Hepatocyte (in vitro differentiated cells): ENCODE measurements at regions not wholly inside any gene's neighbourhood (a gene's known extent, or its start where the extent isn't known, plus 50 kb on each side); places are given as distances from the start of the nearest gene placed in this dataset.

ENCODE experiments used
- DNase-seq: peaks from one replicate; pipeline ENCODE4 v3.0.0-alpha.2; 2016; ENCODE audit warnings: low spot score
- H2AFZ ChIP-seq: fragments of 200-600 bp; sonication (generic); 2 replicates; pipeline ENCODE4 v1.6.0; 2016; ENCODE audit warnings: antibody characterized with exemption, mild to moderate bottlenecking
- H3K27ac ChIP-seq: fragments of 200-600 bp; sonication (generic); 2 replicates; pipeline ENCODE4 v1.5.1; 2016; ENCODE audit warnings: mild to moderate bottlenecking
- H3K27me3 ChIP-seq: fragments of 200-600 bp; sonication (generic); 2 replicates; pipeline ENCODE4 v1.6.1; 2016
- H3K36me3 ChIP-seq: fragments of 200-600 bp; sonication (generic); replicated peaks from 2 replicates; pipeline ENCODE4 v1.5.1; 2016; ENCODE audit warnings: low read depth; ENCODE audit not compliant: insufficient read depth
- H3K4me1 ChIP-seq: fragments of 200-600 bp; sonication (generic); 2 replicates; pipeline ENCODE4 v1.5.1; 2016; ENCODE audit warnings: mild to moderate bottlenecking, moderate library complexity; ENCODE audit not compliant: insufficient read depth
- H3K4me2 ChIP-seq: fragments of 200-600 bp; sonication (generic); 2 replicates; pipeline ENCODE4 v1.6.0; 2016
- H3K4me3 ChIP-seq: fragments of 200-600 bp; sonication (generic); 2 replicates; pipeline ENCODE4 v1.5.1; 2016; ENCODE audit warnings: mild to moderate bottlenecking
- H3K79me2 ChIP-seq: fragments of 200-600 bp; sonication (generic); 2 replicates; pipeline ENCODE4 v1.6.0; 2017; ENCODE audit warnings: mild to moderate bottlenecking
- H3K9me2 ChIP-seq: fragments of 200-600 bp; sonication (generic); replicated peaks from 2 replicates; pipeline ENCODE4 v1.6.0; 2017; ENCODE audit warnings: mild to moderate bottlenecking; ENCODE audit not compliant: insufficient read depth
- H3K9me3 ChIP-seq: fragments of 200-600 bp; sonication (generic); 2 replicates; pipeline ENCODE4 v1.5.1; 2016; ENCODE audit warnings: low read depth, mild to moderate bottlenecking
- H4K20me1 ChIP-seq: fragments of 200-600 bp; sonication (generic); 2 replicates; pipeline ENCODE4 v1.6.0; 2016; ENCODE audit warnings: mild to moderate bottlenecking; ENCODE audit not compliant: insufficient read depth, poor library complexity, severe bottlenecking
- EZH2 ChIP-seq: fragments of 200-600 bp; sonication (generic); IDR thresholded peaks from 2 replicates; pipeline ENCODE4 v1.6.1; 2016; ENCODE audit warnings: antibody characterized with exemption, mild to moderate bottlenecking, borderline replicate concordance
- EZH2phosphoT487 ChIP-seq: fragments of 200-600 bp; sonication (generic); IDR thresholded peaks from one replicate; pipeline ENCODE4 v1.6.1; 2018; ENCODE audit warnings: antibody characterized with exemption, mild to moderate bottlenecking, low read depth, moderate library complexity; ENCODE audit not compliant: unreplicated experiment, severe bottlenecking
- WGBS: methylation state at CpG from one replicate; pipeline ENCODE4 v1.1.6; 2016; ENCODE audit warnings: low lambda C conversion rate; ENCODE audit errors: missing lambda C conversion rate; 5-methylcytosine and 5-hydroxymethylcytosine counted together
- TF ChIP-seq, protein P1 (sequence below): fragments of 200-600 bp; sonication (generic); IDR thresholded peaks from 2 replicates; pipeline ENCODE4 v1.5.1; 2016; ENCODE audit warnings: antibody characterized with exemption, mild to moderate bottlenecking; ENCODE audit not compliant: poor library complexity

DNA sequence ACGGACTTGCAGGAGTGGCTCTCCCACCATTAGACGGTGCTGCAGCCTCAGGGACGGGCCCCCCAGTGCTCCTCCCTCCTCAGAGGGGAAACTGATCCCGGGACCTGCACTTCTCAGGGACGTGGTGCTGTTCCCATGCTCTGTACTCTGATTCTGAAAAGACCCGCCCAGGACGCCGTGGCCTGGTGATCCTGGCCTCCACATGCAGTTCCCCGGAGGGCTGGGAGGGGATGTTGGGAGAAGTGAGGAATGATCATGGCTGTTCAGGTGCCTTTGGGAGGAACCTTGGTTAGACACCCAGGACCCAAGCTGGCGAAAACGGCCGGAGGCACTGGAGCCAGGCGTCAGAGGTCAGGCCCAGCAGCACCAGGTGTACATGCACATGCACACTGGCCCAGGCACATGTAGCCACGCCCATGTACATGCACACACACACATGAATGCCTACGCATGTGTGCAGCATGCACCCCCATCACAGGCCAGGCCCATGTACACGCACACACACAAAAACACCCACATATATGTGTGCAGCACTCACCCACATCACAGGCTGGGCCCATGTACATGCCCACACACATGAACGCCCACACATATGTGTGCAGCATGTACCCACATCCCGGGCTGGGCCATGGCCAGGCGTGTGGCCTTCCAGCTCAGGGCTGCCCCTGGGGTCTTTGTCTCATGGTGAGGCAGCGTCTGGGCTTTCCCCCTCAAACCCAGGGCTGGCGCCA is 52.6 kb upstream of the DACT2 start:
- Histone ChIP-seq H2AFZ (no peak overlapping the region), H3K4me1 (peaks cover 5% of the 10 kb centered on the region), H3K4me3 (no peak overlapping the region), H4K20me1 (no peaks in the 10 kb centered on the region), H3K79me2 (no peaks in the 10 kb centered on the region), H3K36me3 (no peaks in the 10 kb centered on the region), H3K4me2 (no peak overlapping the region), H3K9me2 (no peaks in the 10 kb centered on the region), H3K27ac (no peak overlapping the region), H3K27me3 (no peaks in the 10 kb centered on the region), H3K9me3 (no peaks in the 10 kb centered on the region)
- 97% methylated on average over 21 of the region's 21 CpGs for WGBS
- no peak for DNase-seq
- TF ChIP-seq EZH2, result no peak
- TF ChIP-seq, protein P1, sequence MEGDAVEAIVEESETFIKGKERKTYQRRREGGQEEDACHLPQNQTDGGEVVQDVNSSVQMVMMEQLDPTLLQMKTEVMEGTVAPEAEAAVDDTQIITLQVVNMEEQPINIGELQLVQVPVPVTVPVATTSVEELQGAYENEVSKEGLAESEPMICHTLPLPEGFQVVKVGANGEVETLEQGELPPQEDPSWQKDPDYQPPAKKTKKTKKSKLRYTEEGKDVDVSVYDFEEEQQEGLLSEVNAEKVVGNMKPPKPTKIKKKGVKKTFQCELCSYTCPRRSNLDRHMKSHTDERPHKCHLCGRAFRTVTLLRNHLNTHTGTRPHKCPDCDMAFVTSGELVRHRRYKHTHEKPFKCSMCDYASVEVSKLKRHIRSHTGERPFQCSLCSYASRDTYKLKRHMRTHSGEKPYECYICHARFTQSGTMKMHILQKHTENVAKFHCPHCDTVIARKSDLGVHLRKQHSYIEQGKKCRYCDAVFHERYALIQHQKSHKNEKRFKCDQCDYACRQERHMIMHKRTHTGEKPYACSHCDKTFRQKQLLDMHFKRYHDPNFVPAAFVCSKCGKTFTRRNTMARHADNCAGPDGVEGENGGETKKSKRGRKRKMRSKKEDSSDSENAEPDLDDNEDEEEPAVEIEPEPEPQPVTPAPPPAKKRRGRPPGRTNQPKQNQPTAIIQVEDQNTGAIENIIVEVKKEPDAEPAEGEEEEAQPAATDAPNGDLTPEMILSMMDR, result no peak
- no peak for TF ChIP-seq EZH2phosphoT487

DNA sequence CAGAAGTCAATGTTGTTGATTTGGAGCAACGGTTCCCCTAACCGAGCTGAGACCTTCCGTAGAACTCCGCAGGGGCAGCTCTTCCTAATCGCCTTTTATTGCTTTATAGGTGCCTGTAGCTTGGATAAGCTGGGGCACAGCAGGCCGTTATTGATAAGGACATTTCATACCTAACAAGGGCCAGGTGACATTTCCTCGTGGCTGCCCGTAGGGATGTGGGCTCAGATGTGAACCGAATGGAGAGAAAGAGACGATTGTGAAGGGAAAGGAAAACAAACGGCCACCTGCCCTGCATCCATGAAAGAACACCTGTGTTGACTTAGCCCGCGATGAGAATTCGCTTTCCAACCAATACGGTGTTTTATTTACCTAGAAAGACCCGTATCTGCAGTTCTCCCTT is 53.3 kb upstream of the DACT2 start:
- WGBS, result 62% methylated on average over 16 of the region's 16 CpGs
- Histone ChIP-seq H3K4me3 (no peak overlapping the region), H3K27ac (no peak overlapping the region), H3K79me2 (no peaks in the 10 kb centered on the region), H3K27me3 (no peaks in the 10 kb centered on the region), H3K4me2 (no peak overlapping the region), H2AFZ (no peak overlapping the region), H3K4me1 (no peaks in the 10 kb centered on the region), H4K20me1 (no peaks in the 10 kb centered on the region), H3K9me2 (no peaks in the 10 kb centered on the region), H3K36me3 (no peaks in the 10 kb centered on the region), H3K9me3 (no peaks in the 10 kb centered on the region)
- DNase-seq, result no peak
- TF ChIP-seq EZH2, result no peak
- TF ChIP-seq EZH2phosphoT487, result no peak
- TF ChIP-seq, protein P1, result no peak

DNA sequence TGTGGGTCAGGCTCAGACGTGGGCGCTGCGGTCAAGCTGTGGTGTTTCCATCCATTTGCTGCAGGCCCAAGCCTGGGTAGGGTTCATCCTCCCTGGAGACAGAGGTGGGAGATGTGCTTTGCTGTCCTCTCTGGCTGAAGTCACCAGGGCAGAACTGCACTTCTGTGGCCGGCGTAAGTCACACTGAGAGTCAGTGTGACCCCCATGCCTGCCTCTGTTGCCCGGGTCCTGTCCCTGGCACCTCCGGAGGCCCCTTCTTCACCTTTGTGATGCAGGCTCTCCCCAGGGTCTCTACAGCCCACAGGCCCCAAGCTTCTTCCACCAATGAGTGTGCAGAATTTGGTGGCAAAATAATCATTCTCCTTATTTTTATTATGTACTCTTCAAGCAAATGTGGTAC is 53.8 kb upstream of the DACT2 start:
- H2AFZ ChIP-seq, result no peak overlapping the region
- H3K9me3 ChIP-seq, result no peaks in the 10 kb centered on the region
- no peaks in the 10 kb centered on the region for H3K27me3 ChIP-seq
- H3K9me2 ChIP-seq, result no peaks in the 10 kb centered on the region
- no peak overlapping the region for H3K4me3 ChIP-seq
- no peak overlapping the region for H3K27ac ChIP-seq
- no peak overlapping the region for H3K4me2 ChIP-seq
- no peaks in the 10 kb centered on the region for H3K4me1 ChIP-seq
- H3K79me2 ChIP-seq, result no peaks in the 10 kb centered on the region
- no peaks in the 10 kb centered on the region for H3K36me3 ChIP-seq
- TF ChIP-seq EZH2 (no peak), EZH2phosphoT487 (no peak)
- no peak for DNase-seq
- no peaks in the 10 kb centered on the region for H4K20me1 ChIP-seq
- 91% methylated on average over 7 of the region's 7 CpGs for WGBS

DNA sequence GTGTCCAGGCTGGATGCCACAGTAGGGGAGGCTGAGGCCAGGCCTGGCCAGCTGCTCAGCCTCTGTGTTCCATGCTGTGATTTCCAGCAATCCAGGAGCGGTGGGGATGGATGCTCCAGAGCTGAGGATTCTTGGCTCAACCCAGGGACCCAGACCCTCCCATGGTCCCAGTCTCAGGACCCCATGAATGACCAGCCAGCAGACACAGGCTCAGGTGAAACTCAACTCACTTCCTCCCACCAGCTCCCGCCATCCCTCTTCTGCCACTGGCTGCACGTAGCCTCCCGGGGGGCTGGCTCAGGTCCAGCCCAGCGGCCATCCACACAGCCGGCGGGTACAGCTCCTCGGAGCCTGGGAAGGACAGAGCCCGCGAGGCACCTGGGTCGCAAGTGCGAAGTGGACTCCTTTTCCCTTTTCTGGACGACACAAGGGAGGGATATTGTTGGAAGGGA is 54.5 kb upstream of the DACT2 start:
- Histone ChIP-seq H3K36me3 (no peaks in the 10 kb centered on the region), H3K79me2 (no peaks in the 10 kb centered on the region), H3K9me2 (no peaks in the 10 kb centered on the region), H3K27me3 (no peaks in the 10 kb centered on the region), H3K4me2 (no peak overlapping the region), H3K9me3 (no peaks in the 10 kb centered on the region), H3K27ac (no peak overlapping the region), H3K4me3 (no peak overlapping the region), H3K4me1 (no peaks in the 10 kb centered on the region), H2AFZ (no peak overlapping the region), H4K20me1 (no peaks in the 10 kb centered on the region)
- DNase-seq, result no peak
- 94% methylated on average over 12 of the region's 13 CpGs for WGBS
- no peak for TF ChIP-seq EZH2phosphoT487
- TF ChIP-seq, protein P1, result no peak
- no peak for TF ChIP-seq EZH2
